Sigmoid colon (tissue), 4 donors: ENCODE measurements at regions not wholly inside any gene's neighbourhood (a gene's known extent, or its start where the extent isn't known, plus 50 kb on each side); places are given as distances from the start of the nearest gene placed in this dataset.

Source experiments
- CTCF ChIP-seq, 4 experiments: fragments of 450-650 bp in 3 of 4; fragments of 200-600 bp in 1 of 4; IDR thresholded peaks; one replicate each; pipeline ENCODE4 v1.5.1; 2016 to 2019; ENCODE audit warnings: antibody characterized with exemption in 4 of 4, mild to moderate bottlenecking in 3 of 4, moderate library complexity in 2 of 4
- EP300 ChIP-seq, 4 donors: sonication (generic); formaldehyde crosslinking; IDR thresholded peaks; one replicate each; pipeline ENCODE4 v1.6.1; 2017; ENCODE audit warnings: antibody characterized with exemption in 4 of 4

GRCh38 chr4:74878323-74878722 is 54.6 kb upstream of the PARM1 start:
- TF ChIP-seq CTCF (IDR thresholded peaks at IDR 0.05): no peak
- TF ChIP-seq EP300 (IDR thresholded peaks at IDR 0.05): no peak
